ENCODE measurements at regions not wholly inside any gene's neighbourhood (a gene's known extent, or its start where the extent isn't known, plus 50 kb on each side); places are given as distances from the start of the nearest gene placed in this dataset.

DNA sequence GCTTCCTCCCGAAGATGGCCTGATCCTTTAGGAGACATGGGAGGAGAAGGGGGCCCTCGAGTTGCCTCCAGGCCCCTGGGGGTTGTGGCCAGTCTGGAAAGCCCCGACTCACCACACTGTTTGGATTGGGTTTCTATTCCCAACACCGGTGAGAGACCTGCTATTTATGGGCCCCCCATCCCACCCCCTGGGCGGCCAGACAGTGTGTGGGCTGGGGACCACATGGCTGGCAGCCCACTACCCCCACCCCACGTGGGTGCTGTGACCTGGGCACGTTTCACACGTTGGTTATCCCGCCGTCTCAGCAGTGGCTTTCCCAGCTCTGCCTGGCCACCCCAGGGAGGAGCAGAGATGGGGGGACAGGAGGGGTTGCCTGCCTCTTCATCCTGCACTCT is 116.1 kb downstream of the VEGFA start:
- 26% methylated on average over 10 of the region's 10 CpGs for WGBS (ENCODE audit: insufficient coverage, insufficient replicate concordance, low lambda C conversion rate, missing lambda C conversion rate)
- no peak for DNase-seq (ENCODE audit: low read depth, low spot score)
- in situ Hi-C loops (cut with MboI) (no loop called here), intact Hi-C loops (cut with micrococcal nuclease; ENCODE audit: unreplicated experiment) (no loop called here)
- H3K4me3 ChIP-seq, result no peak overlapping the region
- no peak overlapping the region for H2AFZ ChIP-seq (ENCODE audit: control insufficient read depth, low read depth, low read length)
- no TSS peak for BruUV-seq (replicated peaks)
- SMC1A ChIA-PET (ENCODE audit: uncharacterized antibody, unreplicated experiment), result interaction anchor here (0.9 to 1.0 kb wide), 2 partner anchors 8 to 90 kb away, joined by 3 read pairs; no protein-coding TSS in a partner anchor
- RAD21 ChIA-PET (ENCODE audit: unreplicated experiment), result interaction anchor here (0.6 to 1.1 kb wide), 2 partner anchors 118 to 187 kb away, joined by 3 to 4 read pairs; no protein-coding TSS in a partner anchor
- H3K36me3 ChIP-seq (ENCODE audit: control insufficient read depth in 2 of 2, insufficient read depth in 2 of 2, low read length in 1 of 2), result no peaks in the 10 kb centered on the region
- H3K27me3 ChIP-seq (replicated peaks in 1 of 2; ENCODE audit: control insufficient read depth in 2 of 2, insufficient read depth in 2 of 2, low read length in 1 of 2), result no peaks in the 10 kb centered on the region
- POLR2A ChIA-PET, result interaction anchor here (0.7 kb wide), 1 partner anchor 10 kb away, joined by 3 read pairs; no protein-coding TSS in a partner anchor
- H3K9ac ChIP-seq (ENCODE audit: control insufficient read depth, insufficient read depth, low read length), result no peak overlapping the region
- no peaks in the 10 kb centered on the region for H4K20me1 ChIP-seq (ENCODE audit: control insufficient read depth, insufficient read depth)
- H3K79me2 ChIP-seq (ENCODE audit: control insufficient read depth, insufficient read depth, low read length), result no peaks in the 10 kb centered on the region
- CTCF ChIA-PET, result interaction anchor here (0.7 to 1.0 kb wide), 3 partner anchors 111 to 113 kb away, joined by 3 read pairs; no protein-coding TSS in a partner anchor
- no peak for TF ChIP-seq BCL11A (IDR thresholded peaks at IDR 0.05; ENCODE audit: low read depth, low read length)
- TF ChIP-seq, protein P1, sequence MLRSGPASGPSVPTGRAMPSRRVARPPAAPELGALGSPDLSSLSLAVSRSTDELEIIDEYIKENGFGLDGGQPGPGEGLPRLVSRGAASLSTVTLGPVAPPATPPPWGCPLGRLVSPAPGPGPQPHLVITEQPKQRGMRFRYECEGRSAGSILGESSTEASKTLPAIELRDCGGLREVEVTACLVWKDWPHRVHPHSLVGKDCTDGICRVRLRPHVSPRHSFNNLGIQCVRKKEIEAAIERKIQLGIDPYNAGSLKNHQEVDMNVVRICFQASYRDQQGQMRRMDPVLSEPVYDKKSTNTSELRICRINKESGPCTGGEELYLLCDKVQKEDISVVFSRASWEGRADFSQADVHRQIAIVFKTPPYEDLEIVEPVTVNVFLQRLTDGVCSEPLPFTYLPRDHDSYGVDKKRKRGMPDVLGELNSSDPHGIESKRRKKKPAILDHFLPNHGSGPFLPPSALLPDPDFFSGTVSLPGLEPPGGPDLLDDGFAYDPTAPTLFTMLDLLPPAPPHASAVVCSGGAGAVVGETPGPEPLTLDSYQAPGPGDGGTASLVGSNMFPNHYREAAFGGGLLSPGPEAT (IDR thresholded peaks at IDR 0.05; ENCODE audit: low read depth), result 0 out of 2 replicates have a peak, but pooled peaks have one; percentile 30
- TF ChIP-seq IKZF1 (conservative IDR thresholded peaks at IDR 0.05), result peak; percentile 78
- peak; percentile 44 for TF ChIP-seq RUNX3 (IDR thresholded peaks at IDR 0.05; ENCODE audit: low read length)
- TF ChIP-seq, protein P2, sequence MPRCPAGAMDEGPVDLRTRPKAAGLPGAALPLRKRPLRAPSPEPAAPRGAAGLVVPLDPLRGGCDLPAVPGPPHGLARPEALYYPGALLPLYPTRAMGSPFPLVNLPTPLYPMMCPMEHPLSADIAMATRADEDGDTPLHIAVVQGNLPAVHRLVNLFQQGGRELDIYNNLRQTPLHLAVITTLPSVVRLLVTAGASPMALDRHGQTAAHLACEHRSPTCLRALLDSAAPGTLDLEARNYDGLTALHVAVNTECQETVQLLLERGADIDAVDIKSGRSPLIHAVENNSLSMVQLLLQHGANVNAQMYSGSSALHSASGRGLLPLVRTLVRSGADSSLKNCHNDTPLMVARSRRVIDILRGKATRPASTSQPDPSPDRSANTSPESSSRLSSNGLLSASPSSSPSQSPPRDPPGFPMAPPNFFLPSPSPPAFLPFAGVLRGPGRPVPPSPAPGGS (IDR thresholded peaks at IDR 0.05; ENCODE audit: borderline replicate concordance, insufficient read depth, low read depth, low read length, poor library complexity, severe bottlenecking), result no peak
- TF ChIP-seq BHLHE40 (IDR thresholded peaks at IDR 0.05; ENCODE audit: borderline replicate concordance in 1 of 2, low read depth in 2 of 2, low read length in 1 of 2), result peak in 1 of 2 experiments; percentile 64; a peak in 2 of 4 replicates
- peak; percentile 47 for TF ChIP-seq MEF2B (IDR thresholded peaks at IDR 0.05; ENCODE audit: partially characterized antibody, poor library complexity, severe bottlenecking)
- no peak for TF ChIP-seq POLR2AphosphoS2 (IDR thresholded peaks at IDR 0.05; ENCODE audit: low read depth, low read length)
- TF ChIP-seq NR2F1 (conservative IDR thresholded peaks at IDR 0.05), result 0 out of 2 replicates have a peak, but pooled peaks have one; percentile 27
- TF ChIP-seq EED (IDR thresholded peaks at IDR 0.05; ENCODE audit: low read depth), result peak; percentile 52
- peak; percentile 53; the same call in 1 of the 2 replicates for TF ChIP-seq DPF2 (IDR thresholded peaks at IDR 0.05)
- TF ChIP-seq IKZF2 (IDR thresholded peaks at IDR 0.05), result peak; percentile 24 to 57; a peak in 3 of 4 replicates
- no peaks in the 10 kb centered on the region for H3K9me3 ChIP-seq (replicated peaks; ENCODE audit: control insufficient read depth, insufficient read depth, low read length)
- peaks cover 22% of the 10 kb centered on the region for H3K4me1 ChIP-seq (ENCODE audit: control insufficient read depth, insufficient read depth, low read length)
- H3K27ac ChIP-seq (ENCODE audit: control insufficient read depth, insufficient read depth), result no peak overlapping the region
- FAIRE-seq, result no peak
- no peak overlapping the region for H3K4me2 ChIP-seq (ENCODE audit: control insufficient read depth, insufficient read depth)
- ATAC-seq, result no peak
